ENCODE measurements at regions not wholly inside any gene's neighbourhood (a gene's known extent, or its start where the extent isn't known, plus 50 kb on each side); places are given as distances from the start of the nearest gene placed in this dataset.
"Not testable (repeated sequence)": the region's sequence is repeated elsewhere in the genome, so short reads cannot be mapped to it uniquely, and the experiment has no call there.

- no peak for DNase-seq
These were observed 180.5 kb downstream of the ZNF737 start for GRCh38 chr19:20385061-20385460.

DNA sequence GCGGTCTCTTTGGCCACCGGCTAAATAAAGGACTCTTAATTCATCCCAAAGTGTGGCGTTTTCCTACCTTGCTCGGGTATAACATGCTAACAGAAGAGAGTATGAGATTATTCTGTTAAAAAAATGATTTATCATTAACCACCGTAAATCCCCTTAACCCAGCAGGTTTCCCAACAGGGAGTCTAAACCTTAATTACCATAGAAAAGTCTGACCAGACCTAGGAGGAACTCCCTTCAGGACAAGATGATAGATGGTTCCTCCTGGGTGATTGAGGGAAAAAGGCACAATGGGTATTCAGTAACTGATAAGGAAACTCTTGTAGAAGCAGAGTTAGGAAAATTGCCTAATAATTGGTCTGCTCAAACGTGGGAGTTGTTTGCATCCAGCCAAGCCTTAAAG lies 193.7 kb downstream of the ZNF737 start:
- no peak for DNase-seq

DNA sequence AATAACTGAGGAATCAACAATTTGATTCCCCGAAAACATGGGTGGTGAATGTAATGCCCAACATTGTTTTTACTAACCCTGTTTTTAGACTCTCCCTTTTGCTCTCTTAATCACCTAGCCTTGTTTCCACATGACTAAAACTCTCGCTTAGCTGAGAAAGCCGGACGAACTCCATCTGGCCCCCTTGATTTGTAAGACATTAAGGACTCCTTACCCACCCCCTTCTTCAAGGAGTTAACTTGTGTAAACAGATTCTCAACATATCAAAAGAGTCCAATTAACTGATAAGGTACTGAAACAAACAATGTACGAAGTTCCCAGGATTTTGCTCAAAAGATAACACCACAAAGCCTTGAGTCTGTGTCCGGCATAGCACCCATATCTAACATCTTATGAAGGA lies 194.3 kb downstream of the ZNF737 start:
- DNase-seq: not testable (repeated sequence)

- no peak for DNase-seq
These were observed 197.7 kb downstream of the ZNF737 start for GRCh38 chr19:20367811-20368294.

DNA sequence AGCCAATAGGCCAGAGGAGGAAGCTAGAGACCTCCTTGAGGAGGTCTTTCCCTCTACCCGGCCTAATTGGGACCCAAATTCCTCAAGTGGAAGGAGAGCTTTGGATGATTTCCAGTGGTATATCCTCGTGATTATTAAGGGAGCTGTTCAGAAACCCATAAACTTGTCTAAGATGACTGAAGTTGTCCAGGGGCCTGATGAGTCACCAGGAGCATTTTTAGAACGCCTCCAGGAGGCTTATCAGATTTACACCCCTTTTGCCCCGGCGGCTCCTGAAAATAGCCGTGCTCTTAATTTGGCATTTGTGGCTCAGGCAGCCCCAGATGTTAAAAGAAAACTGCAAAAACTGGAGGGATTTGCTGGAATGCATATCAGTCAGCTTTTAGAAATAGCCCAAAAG lies 198.1 kb downstream of the ZNF486 start:
- no peak for DNase-seq

DNA sequence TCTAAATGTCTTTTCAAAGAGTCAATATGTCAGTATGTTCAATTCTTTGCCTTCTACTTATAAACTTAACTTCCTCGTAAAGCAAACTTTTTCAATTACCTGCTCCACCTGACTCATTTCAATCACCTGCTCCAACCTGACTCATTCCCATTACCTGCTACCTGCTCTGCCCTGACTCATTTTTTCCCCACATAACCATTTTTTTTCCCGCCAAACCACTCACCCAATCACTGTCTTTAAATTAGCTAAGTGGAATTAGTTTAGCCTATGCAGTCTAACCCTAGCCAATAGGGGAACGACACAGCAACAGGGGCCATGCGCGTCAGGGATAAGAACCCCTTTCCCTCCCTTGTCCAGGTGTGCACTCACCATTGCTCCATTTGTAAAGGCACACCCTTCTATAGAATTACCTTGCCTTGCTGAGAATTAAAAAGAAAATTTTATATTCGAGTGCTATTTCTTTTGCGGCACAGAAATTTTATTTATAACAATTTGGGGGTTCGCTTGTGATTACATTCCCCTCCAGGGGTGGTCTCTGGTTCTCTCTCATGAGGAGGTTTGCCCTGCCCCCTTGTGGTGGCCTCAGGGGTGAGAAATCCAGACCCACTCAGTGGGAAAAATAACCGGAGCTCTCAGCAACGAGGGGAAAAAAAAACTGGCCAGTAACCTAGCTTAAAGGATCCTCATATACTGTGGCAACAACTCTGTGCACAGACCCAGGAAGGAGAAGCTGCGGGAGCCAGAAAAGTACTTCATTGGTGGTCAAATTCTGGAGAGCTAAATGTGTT lies 193.1 kb downstream of the ZNF486 start:
- no peak for DNase-seq

GRCh38 chr19:20358841-20359465 lies 191.9 kb downstream of the ZNF486 start:
- DNase-seq: not testable (repeated sequence)

GRCh38 chr19:20357921-20358320 lies 190.9 kb downstream of the ZNF486 start:
- DNase-seq: no peak

GRCh38 chr19:20351244-20351643 lies 184.2 kb downstream of the ZNF486 start:
- DNase-seq: no peak

- DNase-seq: no peak
These were observed 182.2 kb downstream of the ZNF486 start for GRCh38 chr19:20349206-20349605.

GRCh38 chr19:20339444-20339843 lies 172.4 kb downstream of the ZNF486 start:
- no peak for DNase-seq

GRCh38 chr19:20334760-20335159 lies 167.7 kb downstream of the ZNF486 start:
- DNase-seq: no peak

DNA sequence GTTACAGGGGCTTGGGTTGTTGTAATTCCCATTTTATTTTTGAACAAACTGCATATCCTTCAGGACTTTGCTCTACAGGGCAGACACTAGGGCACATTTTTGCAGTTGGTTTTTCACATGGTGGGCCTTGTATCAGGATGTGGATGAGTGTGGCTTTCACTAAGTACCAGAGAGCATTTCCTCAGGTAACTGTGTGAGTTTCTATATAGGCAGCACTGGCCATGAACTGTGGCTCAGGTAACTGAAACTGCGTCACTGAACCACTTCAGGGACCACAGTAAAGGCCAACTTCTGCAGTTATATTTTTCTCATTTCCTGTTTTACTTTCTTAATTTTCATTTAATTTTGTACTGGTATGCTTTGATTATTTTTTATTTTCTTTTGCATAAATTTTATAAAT lies 166.5 kb downstream of the ZNF486 start:
- DNase-seq: no peak

DNA sequence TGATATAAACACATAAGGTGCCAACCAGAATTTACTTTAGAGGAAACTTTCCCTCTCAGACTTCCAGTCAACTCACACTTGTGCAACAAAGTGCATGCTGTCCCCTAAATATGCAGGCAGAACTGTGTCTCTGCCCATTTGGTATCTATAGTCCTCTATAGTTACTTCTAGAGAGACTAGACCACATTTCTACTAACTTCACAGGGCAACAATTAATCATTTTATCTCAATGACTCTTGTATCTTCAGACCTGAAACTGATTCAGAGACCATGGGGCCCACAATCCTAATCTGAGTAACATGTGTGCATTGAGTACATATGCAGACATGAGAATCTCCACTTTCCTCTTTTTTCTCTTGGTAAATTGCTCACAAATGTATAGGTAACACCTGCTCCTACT lies 158.1 kb downstream of the ZNF486 start:
- no peak for DNase-seq

DNA sequence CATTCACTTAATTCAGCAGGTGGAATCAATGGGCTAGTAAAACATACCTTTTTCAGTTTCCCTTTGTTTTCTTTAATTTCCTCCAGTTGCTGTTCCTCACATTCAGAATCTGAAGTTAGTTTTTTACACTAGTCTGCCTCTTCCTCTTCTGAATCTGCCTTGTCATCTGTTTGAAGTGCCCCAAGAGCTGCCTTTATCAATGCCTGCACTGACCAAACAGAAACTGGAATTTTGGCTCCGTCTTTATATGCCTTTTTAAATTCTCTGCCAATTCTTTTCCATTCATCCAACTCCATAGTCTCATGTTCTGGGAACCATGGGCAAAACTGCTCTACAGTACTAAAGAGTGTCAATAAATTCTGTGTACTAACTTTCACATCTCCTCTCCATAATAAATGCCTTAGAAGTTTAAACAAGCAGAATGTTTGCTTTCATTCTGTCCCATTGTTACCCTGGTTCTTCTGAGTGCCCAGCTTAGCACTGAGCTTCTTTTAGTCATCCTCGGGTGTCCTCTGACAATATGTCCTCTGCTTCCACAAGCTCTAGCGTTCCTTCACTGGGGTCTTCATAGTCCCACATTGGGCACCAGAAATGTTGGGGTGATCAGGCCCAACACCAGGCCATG lies 154.2 kb downstream of the ZNF486 start:
- DNase-seq: no peak

- no peak for DNase-seq
These were observed 153.2 kb downstream of the ZNF486 start for GRCh38 chr19:20320191-20320590.

GRCh38 chr19:20318616-20319015 lies 151.6 kb downstream of the ZNF486 start:
- no peak for DNase-seq

- no peak for DNase-seq
These were observed 148.5 kb downstream of the ZNF486 start for GRCh38 chr19:20315543-20315942.

DNA sequence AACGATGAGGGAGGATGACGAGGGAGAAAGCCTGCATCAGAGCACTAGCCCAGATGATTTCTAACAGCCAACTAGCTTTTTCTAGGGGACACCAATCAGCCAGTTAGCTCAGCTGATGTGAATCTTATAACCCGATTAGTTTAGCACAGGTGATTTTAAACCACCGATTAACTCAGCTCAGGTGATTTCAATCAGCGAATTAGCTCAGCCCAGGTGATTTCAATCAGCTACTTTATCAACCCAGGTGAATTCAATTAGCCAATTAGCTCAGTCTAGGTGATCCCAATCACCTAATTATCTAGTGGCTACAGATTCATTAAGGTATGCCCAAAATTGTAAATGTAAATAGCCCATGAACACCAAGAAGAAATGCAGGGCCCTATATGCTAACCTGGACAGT lies 146.9 kb downstream of the ZNF486 start:
- DNase-seq: no peak

DNA sequence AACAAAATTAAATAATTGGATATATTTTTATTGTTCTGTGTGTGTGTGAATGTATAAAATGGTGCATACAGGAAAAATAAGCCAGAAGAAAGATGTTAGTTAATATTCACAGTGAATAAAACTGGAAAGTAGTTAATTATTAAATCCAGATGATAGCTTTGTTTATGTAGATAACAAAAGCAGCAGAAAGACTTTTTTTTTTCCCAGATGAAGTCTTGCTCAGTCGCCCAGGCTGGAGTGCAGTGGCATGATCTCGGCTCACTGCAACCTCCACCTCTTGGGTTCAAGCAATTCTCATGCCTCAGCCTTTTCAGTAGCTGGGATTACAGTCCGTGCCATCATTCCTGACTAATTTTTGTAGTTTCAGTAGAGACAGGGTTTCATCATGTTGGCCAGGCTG lies 140.1 kb downstream of the ZNF486 start:
- DNase-seq: no peak

GRCh38 chr19:20296314-20296713 lies 129.3 kb downstream of the ZNF486 start:
- not testable (repeated sequence) for DNase-seq

- DNase-seq: no peak
These were observed 127.2 kb downstream of the ZNF486 start for GRCh38 chr19:20294181-20294580.

- DNase-seq: not testable (repeated sequence)
These were observed 125.5 kb downstream of the ZNF486 start for GRCh38 chr19:20292520-20292919.

DNA sequence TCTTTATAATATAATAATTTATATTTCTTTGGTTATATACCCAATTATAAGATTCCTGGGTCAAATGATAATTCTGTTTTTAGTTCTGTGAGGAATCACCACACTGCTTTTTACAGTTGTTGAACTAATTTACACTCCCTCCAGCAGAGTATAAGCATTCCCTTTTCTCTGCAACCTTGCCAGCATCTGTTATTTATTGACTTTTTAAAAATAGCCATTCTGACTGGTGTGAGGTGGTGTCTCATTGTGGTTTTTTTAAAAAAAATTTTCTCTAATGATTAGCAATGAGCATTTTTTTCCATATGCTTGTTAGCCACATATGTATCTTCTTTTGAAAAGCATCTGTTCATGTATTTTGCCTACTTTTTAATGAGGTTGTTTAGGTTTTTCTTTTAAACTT lies 122.2 kb downstream of the ZNF486 start:
- DNase-seq: no peak

Measured in NCI-H446 (cell line).